GM12878 (cell line): ENCODE measurements at regions not wholly inside any gene's neighbourhood (a gene's known extent, or its start where the extent isn't known, plus 50 kb on each side); places are given as distances from the start of the nearest gene placed in this dataset.

Experiments
- ATAC-seq: fragments of 200-7000 bp; cut with Tn5 transposase; 3 replicates; pipeline ENCODE4 v1.9.1; 2020; ENCODE audit warnings: mild to moderate bottlenecking, moderate library complexity
- BruUV-seq: library from RNA; stranded (reverse); fragments of 400-500 nt; replicated peaks from 2 replicates; lab custom pipeline; 2021; lab: Mats Ljungman, UMichigan
- CTCF ChIA-PET: fragments of 300-600 bp; sonication (Branson Sonifier 250); formaldehyde crosslinking; extraction: SDS; loops from one replicate; lab custom pipeline; 2021; ENCODE audit warnings: inconsistent platforms; lab: Yijun Ruan, JAX
- POLR2A ChIA-PET: fragments of 350-600 bp; formaldehyde crosslinking; extraction: SDS; loops from one replicate; lab custom pipeline; 2021; ENCODE audit warnings: inconsistent platforms; lab: Charles Lee
- RAD21 ChIA-PET: fragments of 300-600 bp; sonication (Branson Sonifier 250); formaldehyde crosslinking; loops from one replicate; lab custom pipeline; 2023; ENCODE audit warnings: antibody characterized with exemption; ENCODE audit not compliant: unreplicated experiment; lab: Charles Lee
- SMC1A ChIA-PET: fragments of 300-600 bp; sonication (Branson Sonifier 250); formaldehyde crosslinking; loops from one replicate; lab custom pipeline; 2023; ENCODE audit not compliant: unreplicated experiment, uncharacterized antibody; lab: Charles Lee
- DNase-seq: peaks from one replicate; pipeline ENCODE4 v3.0.0-alpha.2; 2011; ENCODE audit warnings: low read depth, low spot score
- FAIRE-seq: peaks from 3 replicates; lab custom pipeline; 2011; peaks lifted over from hg19 to GRCh38; lab: Jason Lieb, UNC
- H2AFZ ChIP-seq: 2 replicates; pipeline ENCODE4 v1.6.0; 2011; ENCODE audit warnings: low read depth, low read length, control low read depth; ENCODE audit not compliant: control insufficient read depth
- H3K27ac ChIP-seq: 2 replicates; pipeline ENCODE4 v1.5.1; 2011; ENCODE audit warnings: control low read depth; ENCODE audit not compliant: control insufficient read depth, insufficient read depth
- H3K27me3 ChIP-seq, 2 experiments: replicated peaks in 1 of 2; 2 replicates each; pipeline versions ENCODE4 v1.6.0 to v1.6.1; 2011; ENCODE audit warnings: low read length in 1 of 2; ENCODE audit not compliant: control insufficient read depth in 2 of 2, insufficient read depth in 2 of 2
- H3K36me3 ChIP-seq, 2 experiments: 2 replicates each; pipeline ENCODE4 v1.5.1; 2011; ENCODE audit warnings: low read length in 1 of 2; ENCODE audit not compliant: control insufficient read depth in 2 of 2, insufficient read depth in 2 of 2
- H3K4me1 ChIP-seq: 2 replicates; pipeline ENCODE4 v1.6.1; 2011; ENCODE audit warnings: mild to moderate bottlenecking, low read length, moderate library complexity, mixed read lengths; ENCODE audit not compliant: control insufficient read depth, insufficient read depth
- H3K4me2 ChIP-seq: 2 replicates; pipeline ENCODE4 v1.6.0; 2011; ENCODE audit warnings: control low read depth; ENCODE audit not compliant: control insufficient read depth, insufficient read depth
- H3K4me3 ChIP-seq: fragments of 200-600 bp; sonication (generic); 2 replicates; pipeline ENCODE4 v1.5.1; 2016
- H3K79me2 ChIP-seq: 2 replicates; pipeline ENCODE4 v1.6.0; 2011; ENCODE audit warnings: low read length; ENCODE audit not compliant: control insufficient read depth, insufficient read depth
- H3K9ac ChIP-seq: 2 replicates; pipeline ENCODE4 v1.8.0; 2011; ENCODE audit warnings: low read length, control low read depth, mixed read lengths; ENCODE audit not compliant: control insufficient read depth, insufficient read depth
- H3K9me3 ChIP-seq: replicated peaks from 3 replicates; pipeline ENCODE4 v1.5.1; 2011; ENCODE audit warnings: mild to moderate bottlenecking, low read length; ENCODE audit not compliant: control insufficient read depth, insufficient read depth
- H4K20me1 ChIP-seq: 2 replicates; pipeline ENCODE4 v1.6.0; 2011; ENCODE audit not compliant: control insufficient read depth, insufficient read depth
- EP300 ChIP-seq, 2 experiments: fragments of 150-350 bp in 1 of 2; IDR thresholded peaks; 2 replicates each; pipeline ENCODE4 v1.6.1; 2011 to 2012; ENCODE audit warnings: low read depth in 2 of 2, low read length in 2 of 2, borderline replicate concordance in 1 of 2, improper control_type of control experiment in 1 of 2, inconsistent platforms in 1 of 2; ENCODE audit not compliant: control insufficient read depth in 1 of 2
- FOS ChIP-seq: IDR thresholded peaks from 3 replicates; pipeline ENCODE4 v1.6.1; 2011; ENCODE audit warnings: borderline replicate concordance; ENCODE audit not compliant: insufficient read length; ENCODE audit errors: extremely low read depth
- HDAC2 ChIP-seq: fragments of 200-600 bp; sonication (generic); IDR thresholded peaks from 2 replicates; pipeline ENCODE4 v1.6.1; 2017
- IKZF1 ChIP-seq: fragments of 450-650 bp; conservative IDR thresholded peaks from 2 replicates; pipeline ENCODE4 v1.6.1; 2017; ENCODE audit warnings: antibody characterized with exemption, mild to moderate bottlenecking
- MTA3 ChIP-seq: IDR thresholded peaks from 2 replicates; pipeline ENCODE4 v1.6.1; 2012; ENCODE audit warnings: low read length, inconsistent platforms, borderline replicate concordance
- NFIC ChIP-seq: IDR thresholded peaks from 2 replicates; pipeline ENCODE4 v1.6.1; 2012; ENCODE audit warnings: low read depth, mild to moderate bottlenecking, inconsistent platforms, low read length, moderate library complexity
- RCOR1 ChIP-seq: conservative IDR thresholded peaks from 2 replicates; pipeline ENCODE4 v1.6.1; 2012; ENCODE audit warnings: low read depth, low read length, improper control_type of control experiment
- SREBF2 ChIP-seq: IDR thresholded peaks from 2 replicates; pipeline ENCODE4 v1.6.1; 2012; ENCODE audit warnings: mild to moderate bottlenecking, low read length
- STAT1 ChIP-seq: fragments of 450-650 bp; conservative IDR thresholded peaks from 2 replicates; pipeline ENCODE4 v1.6.1; 2014; ENCODE audit warnings: antibody characterized with exemption, mild to moderate bottlenecking
- TAF1 ChIP-seq: IDR thresholded peaks from 2 replicates; pipeline ENCODE4 v1.6.1; 2011; ENCODE audit warnings: mild to moderate bottlenecking, low read depth, low read length, borderline replicate concordance
- ZZZ3 ChIP-seq: IDR thresholded peaks from 2 replicates; pipeline ENCODE4 v1.6.1; 2011; ENCODE audit warnings: low read depth; ENCODE audit not compliant: control insufficient read depth, insufficient read length
- WGBS: methylation state at CpG from one replicate; pipeline ENCODE4 v1.1.6; 2016; ENCODE audit warnings: low lambda C conversion rate; ENCODE audit not compliant: insufficient replicate concordance, insufficient coverage; ENCODE audit errors: missing lambda C conversion rate; 5-methylcytosine and 5-hydroxymethylcytosine counted together
- in situ Hi-C: fragments of 300-500 bp; cut with MboI; formaldehyde crosslinking; loops from 9 replicates; pipeline ENCODE4 v1.14.3; 2018; ENCODE audit warnings: mixed read lengths
- intact Hi-C: fragments of 100-400 bp; cut with micrococcal nuclease; formaldehyde crosslinking; loops from one replicate; pipeline ENCODE4 v1.14.2; 2022; ENCODE audit not compliant: unreplicated experiment
- TF ChIP-seq, protein P1 (sequence below): IDR thresholded peaks from 2 replicates; pipeline ENCODE4 v1.6.1; 2011; ENCODE audit warnings: low read depth, mild to moderate bottlenecking, low read length, moderate library complexity, borderline replicate concordance; ENCODE audit errors: extremely low read depth
- TF ChIP-seq, protein P2 (sequence below): fragments of 450-650 bp; formaldehyde crosslinking; IDR thresholded peaks from 2 replicates; pipeline ENCODE4 v1.4.0; 2022; ENCODE audit warnings: mild to moderate bottlenecking, moderate library complexity
- TF ChIP-seq, protein P3 (sequence below): IDR thresholded peaks from 2 replicates; pipeline ENCODE4 v1.6.1; 2012; ENCODE audit warnings: low read length, inconsistent platforms

DNA sequence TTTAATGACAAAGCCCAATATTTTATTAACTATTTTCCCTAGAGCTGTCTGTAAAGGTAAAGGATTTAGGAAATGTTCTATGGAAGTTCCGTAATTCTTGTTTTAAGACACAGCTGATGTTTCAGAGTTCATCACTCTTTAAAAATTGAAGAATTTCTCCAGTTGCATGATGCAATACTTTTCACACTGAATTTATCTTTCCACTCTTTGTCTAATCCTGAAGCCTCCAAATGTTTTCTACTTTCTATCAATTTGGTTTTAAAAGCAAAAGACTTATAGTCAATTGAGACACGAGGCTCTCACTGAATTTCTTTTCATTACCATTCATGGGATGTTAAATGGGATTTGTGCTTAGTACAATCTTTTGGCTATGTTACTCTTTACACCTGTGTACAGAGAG lies 223.2 kb downstream of the TDRD15 start:
- BruUV-seq = no TSS peak

More for the DNA sequence above, 223.2 kb downstream of the TDRD15 start:
- ChIA-PET SMC1A (no interaction called here), CTCF (no interaction called here), RAD21 (no interaction called here), POLR2A (no interaction called here)
- Histone ChIP-seq H3K27ac (no peak overlapping the region), H4K20me1 (no peaks in the 10 kb centered on the region), H2AFZ (no peak overlapping the region), H3K36me3 (no peaks in the 10 kb centered on the region), H3K4me2 (no peak overlapping the region), H3K27me3 (no peaks in the 10 kb centered on the region), H3K4me3 (no peak overlapping the region), H3K79me2 (no peaks in the 10 kb centered on the region), H3K9ac (no peak overlapping the region), H3K4me1 (no peaks in the 10 kb centered on the region), H3K9me3 (no peaks in the 10 kb centered on the region)
- in situ Hi-C loops (no loop called here), intact Hi-C loops (no loop called here)
- WGBS = 52% methylated on average over 2 of the region's 2 CpGs
- DNase-seq (no peak), ATAC-seq (no peak), FAIRE-seq (no peak)
- TF ChIP-seq, protein P1, sequence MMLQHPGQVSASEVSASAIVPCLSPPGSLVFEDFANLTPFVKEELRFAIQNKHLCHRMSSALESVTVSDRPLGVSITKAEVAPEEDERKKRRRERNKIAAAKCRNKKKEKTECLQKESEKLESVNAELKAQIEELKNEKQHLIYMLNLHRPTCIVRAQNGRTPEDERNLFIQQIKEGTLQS = no peak
- TF ChIP-seq, protein P2, sequence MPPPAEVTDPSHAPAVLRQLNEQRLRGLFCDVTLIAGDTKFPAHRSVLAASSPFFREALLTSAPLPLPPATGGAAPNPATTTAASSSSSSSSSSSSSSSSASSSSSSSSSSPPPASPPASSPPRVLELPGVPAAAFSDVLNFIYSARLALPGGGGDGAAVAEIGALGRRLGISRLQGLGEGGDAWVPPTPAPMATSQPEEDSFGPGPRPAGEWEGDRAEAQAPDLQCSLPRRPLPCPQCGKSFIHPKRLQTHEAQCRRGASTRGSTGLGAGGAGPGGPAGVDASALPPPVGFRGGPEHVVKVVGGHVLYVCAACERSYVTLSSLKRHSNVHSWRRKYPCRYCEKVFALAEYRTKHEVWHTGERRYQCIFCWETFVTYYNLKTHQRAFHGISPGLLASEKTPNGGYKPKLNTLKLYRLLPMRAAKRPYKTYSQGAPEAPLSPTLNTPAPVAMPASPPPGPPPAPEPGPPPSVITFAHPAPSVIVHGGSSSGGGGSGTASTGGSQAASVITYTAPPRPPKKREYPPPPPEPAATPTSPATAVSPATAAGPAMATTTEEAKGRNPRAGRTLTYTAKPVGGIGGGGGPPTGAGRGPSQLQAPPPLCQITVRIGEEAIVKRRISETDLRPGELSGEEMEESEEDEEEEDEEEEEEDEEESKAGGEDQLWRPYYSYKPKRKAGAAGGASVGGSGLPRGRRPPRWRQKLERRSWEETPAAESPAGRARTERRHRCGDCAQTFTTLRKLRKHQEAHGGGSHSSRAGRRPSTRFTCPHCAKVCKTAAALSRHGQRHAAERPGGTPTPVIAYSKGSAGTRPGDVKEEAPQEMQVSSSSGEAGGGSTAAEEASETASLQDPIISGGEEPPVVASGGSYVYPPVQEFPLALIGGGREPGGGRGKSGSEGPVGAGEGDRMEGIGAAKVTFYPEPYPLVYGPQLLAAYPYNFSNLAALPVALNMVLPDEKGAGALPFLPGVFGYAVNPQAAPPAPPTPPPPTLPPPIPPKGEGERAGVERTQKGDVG (CRISPR knock-in tag) = no peak
- TF ChIP-seq EP300 (IDR thresholded peaks at IDR 0.05; ENCODE audit: borderline replicate concordance in 1 of 2, control insufficient read depth in 1 of 2, low read depth in 2 of 2, low read length in 2 of 2) (no peak), FOS (no peak), TAF1 (no peak), MTA3 (no peak), IKZF1 (no peak), HDAC2 (no peak), SREBF2 (no peak), STAT1 (no peak), ZZZ3 (no peak), RCOR1 (no peak), NFIC (no peak)
- TF ChIP-seq, protein P3, sequence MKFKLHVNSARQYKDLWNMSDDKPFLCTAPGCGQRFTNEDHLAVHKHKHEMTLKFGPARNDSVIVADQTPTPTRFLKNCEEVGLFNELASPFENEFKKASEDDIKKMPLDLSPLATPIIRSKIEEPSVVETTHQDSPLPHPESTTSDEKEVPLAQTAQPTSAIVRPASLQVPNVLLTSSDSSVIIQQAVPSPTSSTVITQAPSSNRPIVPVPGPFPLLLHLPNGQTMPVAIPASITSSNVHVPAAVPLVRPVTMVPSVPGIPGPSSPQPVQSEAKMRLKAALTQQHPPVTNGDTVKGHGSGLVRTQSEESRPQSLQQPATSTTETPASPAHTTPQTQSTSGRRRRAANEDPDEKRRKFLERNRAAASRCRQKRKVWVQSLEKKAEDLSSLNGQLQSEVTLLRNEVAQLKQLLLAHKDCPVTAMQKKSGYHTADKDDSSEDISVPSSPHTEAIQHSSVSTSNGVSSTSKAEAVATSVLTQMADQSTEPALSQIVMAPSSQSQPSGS = no peak
